PFSK-1 (cell line): ENCODE measurements at regions not wholly inside any gene's neighbourhood (a gene's known extent, or its start where the extent isn't known, plus 50 kb on each side); places are given as distances from the start of the nearest gene placed in this dataset.

Experiments
- FOXP2 ChIP-seq: optimal IDR thresholded peaks from 2 replicates; pipeline ENCODE3; 2011; ENCODE audit warnings: borderline replicate concordance, control low read depth, inconsistent platforms; ENCODE audit not compliant: insufficient read depth; ENCODE audit errors: extremely low read length, extremely low read depth
- POLR2AphosphoS5 ChIP-seq: IDR thresholded peaks from 2 replicates; pipeline ENCODE4 v1.6.1; 2012; ENCODE audit warnings: low read depth, mild to moderate bottlenecking, control low read depth, low read length, moderate library complexity
- SIN3A ChIP-seq: IDR thresholded peaks from 2 replicates; pipeline ENCODE4 v1.6.1; 2012; ENCODE audit warnings: mild to moderate bottlenecking, low read length, moderate library complexity, borderline replicate concordance; ENCODE audit not compliant: insufficient read depth
- TAF1 ChIP-seq: IDR thresholded peaks from 2 replicates; pipeline ENCODE4 v1.6.1; 2012; ENCODE audit warnings: low read length, control low read depth, borderline replicate concordance; ENCODE audit not compliant: insufficient read depth
- TF ChIP-seq, protein P1 (sequence below), 2 experiments: IDR thresholded peaks; 2 replicates each; pipeline versions ENCODE4 v1.6.1 to v1.8.0; 2011 to 2012; ENCODE audit warnings: low read depth in 2 of 2, low read length in 2 of 2, control low read depth in 1 of 2, inconsistent platforms in 1 of 2, mild to moderate bottlenecking in 1 of 2, moderate library complexity in 1 of 2; ENCODE audit not compliant: insufficient read depth in 1 of 2

DNA sequence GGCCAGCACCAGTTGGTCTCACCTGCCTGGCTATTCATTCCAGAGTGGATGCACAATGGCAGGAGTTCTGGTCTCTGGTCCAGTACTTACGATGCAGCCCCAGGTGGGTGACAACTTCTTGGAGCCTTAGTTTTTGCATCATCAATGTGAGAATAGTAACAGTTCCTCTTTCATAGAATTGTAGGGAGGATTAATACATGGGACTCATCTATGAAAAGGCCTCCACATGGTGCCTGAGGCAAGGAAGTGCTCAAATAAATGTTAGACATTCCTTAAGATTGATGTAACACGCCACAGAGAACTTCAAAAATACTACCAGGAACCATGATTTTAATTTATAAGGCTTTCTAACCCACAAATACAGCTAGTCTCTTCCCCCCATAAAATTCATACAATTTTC lies 120.1 kb upstream of the CHST15 start:
- TF ChIP-seq POLR2AphosphoS5 (no peak), SIN3A (no peak), FOXP2 (no peak), TAF1 (no peak)
- TF ChIP-seq, protein P1, sequence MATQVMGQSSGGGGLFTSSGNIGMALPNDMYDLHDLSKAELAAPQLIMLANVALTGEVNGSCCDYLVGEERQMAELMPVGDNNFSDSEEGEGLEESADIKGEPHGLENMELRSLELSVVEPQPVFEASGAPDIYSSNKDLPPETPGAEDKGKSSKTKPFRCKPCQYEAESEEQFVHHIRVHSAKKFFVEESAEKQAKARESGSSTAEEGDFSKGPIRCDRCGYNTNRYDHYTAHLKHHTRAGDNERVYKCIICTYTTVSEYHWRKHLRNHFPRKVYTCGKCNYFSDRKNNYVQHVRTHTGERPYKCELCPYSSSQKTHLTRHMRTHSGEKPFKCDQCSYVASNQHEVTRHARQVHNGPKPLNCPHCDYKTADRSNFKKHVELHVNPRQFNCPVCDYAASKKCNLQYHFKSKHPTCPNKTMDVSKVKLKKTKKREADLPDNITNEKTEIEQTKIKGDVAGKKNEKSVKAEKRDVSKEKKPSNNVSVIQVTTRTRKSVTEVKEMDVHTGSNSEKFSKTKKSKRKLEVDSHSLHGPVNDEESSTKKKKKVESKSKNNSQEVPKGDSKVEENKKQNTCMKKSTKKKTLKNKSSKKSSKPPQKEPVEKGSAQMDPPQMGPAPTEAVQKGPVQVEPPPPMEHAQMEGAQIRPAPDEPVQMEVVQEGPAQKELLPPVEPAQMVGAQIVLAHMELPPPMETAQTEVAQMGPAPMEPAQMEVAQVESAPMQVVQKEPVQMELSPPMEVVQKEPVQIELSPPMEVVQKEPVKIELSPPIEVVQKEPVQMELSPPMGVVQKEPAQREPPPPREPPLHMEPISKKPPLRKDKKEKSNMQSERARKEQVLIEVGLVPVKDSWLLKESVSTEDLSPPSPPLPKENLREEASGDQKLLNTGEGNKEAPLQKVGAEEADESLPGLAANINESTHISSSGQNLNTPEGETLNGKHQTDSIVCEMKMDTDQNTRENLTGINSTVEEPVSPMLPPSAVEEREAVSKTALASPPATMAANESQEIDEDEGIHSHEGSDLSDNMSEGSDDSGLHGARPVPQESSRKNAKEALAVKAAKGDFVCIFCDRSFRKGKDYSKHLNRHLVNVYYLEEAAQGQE (IDR thresholded peaks at IDR 0.05; ENCODE audit: insufficient read depth in 1 of 2, low read depth in 2 of 2, low read length in 2 of 2): no peak

DNA sequence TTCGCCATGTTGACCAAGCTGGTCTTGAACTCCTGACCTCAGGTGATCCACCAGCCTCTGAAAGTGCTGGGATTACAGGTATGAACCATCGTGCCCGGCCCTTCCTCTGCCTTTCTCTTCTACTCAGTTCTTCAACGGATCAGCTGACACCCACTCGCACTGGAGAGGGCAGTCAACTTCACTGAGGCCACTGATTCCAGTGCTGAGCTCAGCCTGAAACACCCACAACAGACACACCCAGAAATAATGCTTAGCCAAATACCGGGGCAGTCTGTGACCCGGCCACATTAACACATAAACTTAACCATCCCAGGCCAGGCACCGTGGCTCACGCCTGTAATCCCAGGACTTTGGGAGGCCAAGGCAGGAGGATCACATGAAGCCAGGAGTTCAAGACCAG lies 119.3 kb upstream of the CHST15 start:
- TF ChIP-seq, protein P1 (IDR thresholded peaks at IDR 0.05; ENCODE audit: insufficient read depth in 1 of 2, low read depth in 2 of 2, low read length in 2 of 2): no peak
- TF ChIP-seq POLR2AphosphoS5 (no peak), TAF1 (no peak), FOXP2 (no peak), SIN3A (no peak)

- TF ChIP-seq, protein P1 (IDR thresholded peaks at IDR 0.05; ENCODE audit: insufficient read depth in 1 of 2, low read depth in 2 of 2, low read length in 2 of 2): no peak
- TF ChIP-seq TAF1 (no peak), SIN3A (no peak), FOXP2 (no peak), POLR2AphosphoS5 (no peak)
Observed at GRCh38 chr10:124211921-124212320, 118.5 kb upstream of the CHST15 start.

DNA sequence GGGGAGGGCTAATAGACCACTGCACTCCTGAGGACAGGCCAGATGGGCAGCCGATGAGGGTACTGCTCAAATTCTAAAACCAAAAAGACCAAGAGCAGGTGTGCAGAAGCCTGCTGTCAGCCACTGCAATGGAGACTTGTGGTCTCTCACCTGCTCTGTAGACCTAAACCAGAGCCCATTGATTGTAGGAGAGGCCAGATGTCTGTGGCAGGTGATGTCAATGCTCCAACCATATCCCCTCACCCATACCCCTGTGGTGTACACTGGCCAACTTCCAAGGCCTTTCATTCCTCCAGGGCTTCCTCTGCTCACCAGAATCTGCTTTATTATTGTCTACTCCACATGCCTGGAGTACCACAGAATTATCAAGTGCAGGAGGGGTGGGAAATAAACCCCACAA lies 116.9 kb upstream of the CHST15 start:
- TF ChIP-seq POLR2AphosphoS5 (no peak), FOXP2 (no peak), SIN3A (no peak), TAF1 (no peak)
- TF ChIP-seq, protein P1 (IDR thresholded peaks at IDR 0.05; ENCODE audit: insufficient read depth in 1 of 2, low read depth in 2 of 2, low read length in 2 of 2): no peak

DNA sequence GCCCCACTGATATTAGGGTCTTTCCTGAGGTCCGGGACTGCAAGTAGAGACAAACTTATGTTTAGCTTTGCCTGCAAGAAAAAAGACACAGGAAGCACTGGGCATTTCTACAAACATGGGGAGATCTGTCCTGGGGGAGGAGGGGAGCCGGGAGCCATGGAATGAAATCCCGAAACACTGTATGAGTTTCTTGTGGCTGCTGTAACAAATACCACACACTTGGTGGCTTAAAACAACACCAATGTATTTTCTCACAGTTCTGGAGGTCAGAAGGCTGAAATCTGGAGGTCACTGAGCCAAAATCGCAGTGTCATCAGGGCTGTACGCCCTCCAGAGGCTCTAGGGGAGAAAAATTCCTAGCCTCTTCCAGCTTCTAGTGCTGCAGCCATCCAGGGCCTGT lies 114.0 kb upstream of the CHST15 start:
- no peak for TF ChIP-seq FOXP2
- TF ChIP-seq SIN3A: no peak
- TF ChIP-seq POLR2AphosphoS5: no peak
- TF ChIP-seq, protein P1 (IDR thresholded peaks at IDR 0.05; ENCODE audit: insufficient read depth in 1 of 2, low read depth in 2 of 2, low read length in 2 of 2): no peak
